Duodenal mucosa (tissue), 2 donors: ENCODE measurements at regions not wholly inside any gene's neighbourhood (a gene's known extent, or its start where the extent isn't known, plus 50 kb on each side); places are given as distances from the start of the nearest gene placed in this dataset.

Experiments used
- H3K27ac ChIP-seq: one replicate; pipeline ENCODE4 v1.7.0; 2013; ENCODE audit warnings: low read depth, low read length
- H3K27me3 ChIP-seq, 2 donors: one replicate each; pipeline ENCODE4 v1.7.0; 2013; ENCODE audit warnings: low read length in 2 of 2, control low read depth in 1 of 2; ENCODE audit not compliant: insufficient read depth in 2 of 2, control insufficient read depth in 1 of 2
- H3K36me3 ChIP-seq, 2 donors: one replicate each; pipeline ENCODE4 v1.7.0; 2013; ENCODE audit warnings: low read length in 2 of 2, control low read depth in 1 of 2; ENCODE audit not compliant: insufficient read depth in 2 of 2, control insufficient read depth in 1 of 2
- H3K4me1 ChIP-seq, 2 donors: one replicate each; pipeline ENCODE4 v1.7.0; 2013; ENCODE audit warnings: low read length in 2 of 2, control low read depth in 1 of 2; ENCODE audit not compliant: insufficient read depth in 2 of 2, control insufficient read depth in 1 of 2
- H3K4me3 ChIP-seq, 2 donors: one replicate each; pipeline ENCODE4 v1.7.0; 2013; ENCODE audit warnings: low read length in 2 of 2, low read depth in 1 of 2
- H3K9ac ChIP-seq, 2 donors: one replicate each; pipeline ENCODE4 v1.7.0; 2013; ENCODE audit warnings: low read length in 2 of 2, low read depth in 1 of 2
- H3K9me3 ChIP-seq, 2 donors: one replicate each; pipeline ENCODE4 v1.7.0; 2013; ENCODE audit warnings: low read length in 2 of 2, control low read depth in 1 of 2; ENCODE audit not compliant: control insufficient read depth in 1 of 2

GRCh38 chrX:43553257-43553656 lies 102.8 kb upstream of the MAOA start:
- Histone ChIP-seq H3K27me3 (no peaks in the 10 kb centered on the region), H3K4me3 (no peak overlapping the region)

GRCh38 chrX:43556207-43556606 lies 99.9 kb upstream of the MAOA start:
- H3K27ac ChIP-seq: no peak overlapping the region
- H3K27me3 ChIP-seq: no peaks in the 10 kb centered on the region
- H3K9me3 ChIP-seq: no peaks in the 10 kb centered on the region
- no peaks in the 10 kb centered on the region for H3K36me3 ChIP-seq
- no peak overlapping the region for H3K9ac ChIP-seq
- H3K4me1 ChIP-seq: peaks cover 16 to 30% of the 10 kb centered on the region in 2 donors
- no peak overlapping the region for H3K4me3 ChIP-seq

More at GRCh38 chrX:43553257-43553656, 102.8 kb upstream of the MAOA start:
- H3K36me3 ChIP-seq: no peaks in the 10 kb centered on the region
- H3K4me1 ChIP-seq: peaks cover 11 to 28% of the 10 kb centered on the region in 2 donors
- no peak overlapping the region for H3K9ac ChIP-seq
- no peak overlapping the region for H3K27ac ChIP-seq
- no peaks in the 10 kb centered on the region for H3K9me3 ChIP-seq

GRCh38 chrX:43557792-43558191 lies 98.3 kb upstream of the MAOA start:
- Histone ChIP-seq H3K9ac (no peak overlapping the region), H3K36me3 (no peaks in the 10 kb centered on the region), H3K4me3 (no peak overlapping the region), H3K27me3 (no peaks in the 10 kb centered on the region), H3K9me3 (no peaks in the 10 kb centered on the region), H3K4me1 (peaks cover 11 to 21% of the 10 kb centered on the region in 2 donors), H3K27ac (no peak overlapping the region)

GRCh38 chrX:43559644-43560043 lies 96.5 kb upstream of the MAOA start:
- Histone ChIP-seq H3K27ac (no peak overlapping the region), H3K4me3 (no peak overlapping the region), H3K9ac (no peak overlapping the region), H3K27me3 (no peaks in the 10 kb centered on the region), H3K9me3 (no peaks in the 10 kb centered on the region), H3K36me3 (no peaks in the 10 kb centered on the region), H3K4me1 (peaks cover 7 to 10% of the 10 kb centered on the region in 2 donors)

GRCh38 chrX:43560247-43560946 lies 95.7 kb upstream of the MAOA start:
- Histone ChIP-seq H3K27me3 (no peaks in the 10 kb centered on the region), H3K9ac (no peak overlapping the region), H3K36me3 (no peaks in the 10 kb centered on the region), H3K27ac (no peak overlapping the region), H3K9me3 (no peaks in the 10 kb centered on the region), H3K4me3 (no peak overlapping the region), H3K4me1 (peaks cover 7 to 10% of the 10 kb centered on the region in 2 donors)

GRCh38 chrX:43562372-43562771 lies 93.7 kb upstream of the MAOA start:
- no peak overlapping the region for H3K9ac ChIP-seq
- no peak overlapping the region for H3K4me3 ChIP-seq
- H3K36me3 ChIP-seq: no peaks in the 10 kb centered on the region
- no peaks in the 10 kb centered on the region for H3K27me3 ChIP-seq
- H3K9me3 ChIP-seq: no peaks in the 10 kb centered on the region
- no peak overlapping the region for H3K27ac ChIP-seq
- H3K4me1 ChIP-seq: peaks cover 4 to 7% of the 10 kb centered on the region in 2 donors

- no peak overlapping the region for H3K4me3 ChIP-seq
- no peaks in the 10 kb centered on the region for H3K9me3 ChIP-seq
- H3K9ac ChIP-seq: no peak overlapping the region
- H3K27ac ChIP-seq: no peak overlapping the region
- no peaks in the 10 kb centered on the region for H3K36me3 ChIP-seq
- peaks cover 4 to 5% of the 10 kb centered on the region in 2 donors for H3K4me1 ChIP-seq
- H3K27me3 ChIP-seq: no peaks in the 10 kb centered on the region
These were observed 91.1 kb upstream of the MAOA start for GRCh38 chrX:43564953-43565352.

- no peaks in the 10 kb centered on the region for H3K36me3 ChIP-seq
- H3K27me3 ChIP-seq: no peaks in the 10 kb centered on the region
- no peak overlapping the region for H3K4me3 ChIP-seq
- H3K27ac ChIP-seq: no peak overlapping the region
- no peaks in the 10 kb centered on the region for H3K9me3 ChIP-seq
- H3K4me1 ChIP-seq: no peaks in the 10 kb centered on the region
- no peak overlapping the region for H3K9ac ChIP-seq
These were observed 89.9 kb upstream of the MAOA start for GRCh38 chrX:43566170-43566569.

GRCh38 chrX:43573441-43574015 lies 82.6 kb upstream of the MAOA start:
- Histone ChIP-seq H3K4me1 (no peaks in the 10 kb centered on the region), H3K9me3 (no peaks in the 10 kb centered on the region)

GRCh38 chrX:43580621-43581020 lies 75.5 kb upstream of the MAOA start:
- Histone ChIP-seq H3K9ac (no peak overlapping the region), H3K27me3 (no peaks in the 10 kb centered on the region), H3K4me3 (no peak overlapping the region), H3K9me3 (no peaks in the 10 kb centered on the region), H3K27ac (no peak overlapping the region), H3K36me3 (no peaks in the 10 kb centered on the region), H3K4me1 (no peaks in the 10 kb centered on the region)

More at GRCh38 chrX:43573441-43574015, 82.6 kb upstream of the MAOA start:
- Histone ChIP-seq H3K27me3 (no peaks in the 10 kb centered on the region), H3K36me3 (no peaks in the 10 kb centered on the region), H3K27ac (no peak overlapping the region), H3K4me3 (no peak overlapping the region), H3K9ac (no peak overlapping the region)
